K562 (cell line): ENCODE measurements at regions not wholly inside any gene's neighbourhood (a gene's known extent, or its start where the extent isn't known, plus 50 kb on each side); places are given as distances from the start of the nearest gene placed in this dataset.

ENCODE experiments used
- ATAC-seq: fragments of 200-7000 bp; cut with Tn5 transposase; 3 replicates; pipeline ENCODE4 v1.9.1; 2020; ENCODE audit warnings: moderate library complexity
- BruUV-seq: library from RNA; stranded (reverse); fragments of 400-500 nt; replicated peaks from 2 replicates; lab custom pipeline; 2021; lab: Mats Ljungman, UMichigan
- CTCF ChIA-PET: fragments of 300-600 bp; formaldehyde crosslinking; extraction: SDS; loops from one replicate; lab custom pipeline; 2021; ENCODE audit warnings: low intra/inter-chr PET ratio; lab: Yijun Ruan, JAX
- POLR2A ChIA-PET: fragments of 300-600, 350-650 bp; sonication (Branson Sonifier 250); formaldehyde crosslinking; extraction: SDS; loops from one replicate; lab custom pipeline; 2021; ENCODE audit warnings: antibody characterized with exemption, inconsistent platforms; lab: Yijun Ruan, JAX
- DNase-seq, 4 experiments: peaks; one replicate each; pipeline versions ENCODE4 v3.0.0 to v3.0.0-alpha.2; 2011 to 2018; ENCODE audit warnings: low spot score in 3 of 4, mixed read lengths in 3 of 4; ENCODE audit errors: extremely low read depth in 1 of 4
- FAIRE-seq: peaks from 2 replicates; lab custom pipeline; 2011; peaks lifted over from hg19 to GRCh38; lab: Jason Lieb, UNC
- H2AFZ ChIP-seq: 2 replicates; pipeline ENCODE4 v1.6.0; 2011; ENCODE audit warnings: low read depth, low read length, control low read depth, inconsistent platforms
- H3K27ac ChIP-seq: fragments of 200-600 bp; 3 replicates; pipeline ENCODE4 v1.8.0; 2011; ENCODE audit warnings: low read depth, mild to moderate bottlenecking, control low read depth, inconsistent platforms, low read length, moderate library complexity, mixed read lengths; ENCODE audit errors: extremely low read depth
- H3K27me3 ChIP-seq, 2 experiments: fragments of 300-600 bp in 1 of 2; 2 replicates in 1 of 2; 3 replicates in 1 of 2; pipeline versions ENCODE4 v1.6.0 to v1.8.0; 2011; ENCODE audit warnings: inconsistent platforms in 2 of 2, low read length in 2 of 2, mild to moderate bottlenecking in 1 of 2, mixed read lengths in 1 of 2, moderate library complexity in 1 of 2; ENCODE audit not compliant: control insufficient read depth in 2 of 2, insufficient read depth in 2 of 2
- H3K36me3 ChIP-seq: fragments of 300-600 bp; 3 replicates; pipeline ENCODE4 v1.8.0; 2011; ENCODE audit warnings: mild to moderate bottlenecking, low read length, inconsistent platforms; ENCODE audit not compliant: control insufficient read depth, insufficient read depth
- H3K4me1 ChIP-seq, 2 experiments: fragments of 200-600 bp in 1 of 2; replicated peaks in 1 of 2; 2 replicates in 1 of 2; 3 replicates in 1 of 2; pipeline versions ENCODE4 v1.5.1 to v1.8.0; 2011; ENCODE audit warnings: inconsistent platforms in 2 of 2, low read length in 2 of 2, mild to moderate bottlenecking in 1 of 2, mixed read lengths in 1 of 2, moderate library complexity in 1 of 2; ENCODE audit not compliant: control insufficient read depth in 2 of 2, insufficient read depth in 2 of 2
- H3K4me2 ChIP-seq: 2 replicates; pipeline ENCODE4 v1.6.1; 2011; ENCODE audit warnings: low read length, control low read depth, inconsistent platforms, mixed read lengths; ENCODE audit not compliant: insufficient read depth
- H3K4me3 ChIP-seq: fragments of 200-600 bp; sonication (generic), shearing (Covaris generic); 2 replicates; pipeline ENCODE4 v1.5.1; 2016; ENCODE audit warnings: control low read depth, inconsistent platforms
- H3K79me2 ChIP-seq: fragments of 200-600 bp; 3 replicates; pipeline ENCODE4 v1.8.0; 2011; ENCODE audit warnings: low read length, inconsistent platforms; ENCODE audit not compliant: control insufficient read depth, insufficient read depth
- H3K9ac ChIP-seq, 2 experiments: 2 replicates each; pipeline versions ENCODE4 v1.6.0 to v1.6.1; 2011; ENCODE audit warnings: low read depth in 2 of 2, low read length in 2 of 2, control low read depth in 1 of 2, inconsistent platforms in 1 of 2, mild to moderate bottlenecking in 1 of 2, mixed read lengths in 1 of 2; ENCODE audit not compliant: insufficient read depth in 1 of 2
- H3K9me1 ChIP-seq: one replicate; pipeline ENCODE4 v1.6.0; 2011; ENCODE audit warnings: inconsistent platforms, mild to moderate bottlenecking, low read length, moderate library complexity; ENCODE audit not compliant: control insufficient read depth, insufficient read depth
- H3K9me3 ChIP-seq: replicated peaks from 2 replicates; pipeline ENCODE4 v1.5.1; 2011; ENCODE audit warnings: low read depth, low read length, inconsistent platforms; ENCODE audit not compliant: control insufficient read depth, insufficient read depth
- H4K20me1 ChIP-seq: replicated peaks from 2 replicates; pipeline ENCODE4 v1.6.1; 2011; ENCODE audit warnings: low read length, inconsistent platforms, mixed read lengths; ENCODE audit not compliant: control insufficient read depth, insufficient read depth
- HOXB6 ChIP-seq: fragments of 250-450 bp; sonication (Bioruptor Pico); IDR thresholded peaks from 2 replicates; pipeline ENCODE4 v1.5.1; 2022; ENCODE audit warnings: mild to moderate bottlenecking, borderline replicate concordance
- KLF1 ChIP-seq: fragments of 450-650 bp; IDR thresholded peaks from 2 replicates; pipeline ENCODE4 v1.6.1; 2016; ENCODE audit warnings: missing genetic modification characterization, missing compliant biosample characterization
- KLF10 ChIP-seq: fragments of 250-450 bp; sonication (Bioruptor Pico); IDR thresholded peaks from 2 replicates; pipeline ENCODE4 v1.6.1; 2021; ENCODE audit warnings: matching md5 sums
- LCOR ChIP-seq: sonication (generic); formaldehyde crosslinking; IDR thresholded peaks from 2 replicates; pipeline ENCODE4 v1.8.0; 2022; ENCODE audit warnings: mild to moderate bottlenecking, missing genetic modification reagents
- RAD21 ChIP-seq, 2 experiments: fragments of 250-450 bp in 1 of 2; fragments of 450-650 bp in 1 of 2; sonication (Bioruptor Pico) in 1 of 2; formaldehyde crosslinking in 1 of 2; IDR thresholded peaks in 1 of 2; conservative IDR thresholded peaks in 1 of 2; 2 replicates each; pipeline versions ENCODE4 v1.4.0 to v1.8.0; 2020 to 2022; ENCODE audit warnings: mild to moderate bottlenecking in 2 of 2, moderate library complexity in 1 of 2
- RBBP5 ChIP-seq: fragments of 200-600 bp; sonication (generic); IDR thresholded peaks from 2 replicates; pipeline ENCODE4 v1.6.1; 2012; ENCODE audit warnings: borderline replicate concordance, mild to moderate bottlenecking, low read length, control low read depth, inconsistent platforms; ENCODE audit not compliant: insufficient read depth, poor library complexity, severe bottlenecking
- RBM15 ChIP-seq: fragments of 200-400 bp; formaldehyde crosslinking; IDR thresholded peaks from 2 replicates; pipeline ENCODE4 v1.6.1; 2018; ENCODE audit warnings: mild to moderate bottlenecking, low read length, moderate library complexity; ENCODE audit not compliant: insufficient read depth
- RFX1 ChIP-seq: fragments of 450-650 bp; IDR thresholded peaks from 2 replicates; pipeline ENCODE4 v1.6.1; 2016; ENCODE audit warnings: mild to moderate bottlenecking, moderate library complexity
- TRIM24 ChIP-seq, 2 experiments: fragments of 450-650 bp; IDR thresholded peaks; 2 replicates each; pipeline ENCODE4 v1.6.1; 2016
- ZNF263 ChIP-seq: sonication (generic); formaldehyde crosslinking; IDR thresholded peaks from 2 replicates; pipeline ENCODE4 v1.8.0; 2022; ENCODE audit warnings: mild to moderate bottlenecking, missing genetic modification reagents, borderline replicate concordance
- ZNF408 ChIP-seq: fragments of 250-450 bp; sonication (Bioruptor Pico); IDR thresholded peaks from 2 replicates; pipeline ENCODE4 v1.4.0; 2020; ENCODE audit warnings: low read depth, mild to moderate bottlenecking, moderate library complexity
- ZNF444 ChIP-seq: fragments of 250-450 bp; sonication (Bioruptor Pico); IDR thresholded peaks from 2 replicates; pipeline ENCODE4 v1.4.0; 2020; ENCODE audit warnings: mild to moderate bottlenecking, moderate library complexity
- ZNF785 ChIP-seq: fragments of 250-450 bp; sonication (Bioruptor Pico); IDR thresholded peaks from 2 replicates; pipeline ENCODE4 v1.4.0; 2020; ENCODE audit warnings: mild to moderate bottlenecking
- WGBS: fragments of 100-300 bp; shearing (Covaris generic); methylation state at CpG from one replicate; pipeline ENCODE4 v1.1.6; 2016; ENCODE audit warnings: low coverage, mixed read lengths; ENCODE audit not compliant: insufficient coverage; ENCODE audit errors: missing lambda C conversion rate; 5-methylcytosine and 5-hydroxymethylcytosine counted together
- in situ Hi-C: fragments of 300-500 bp; cut with MboI; formaldehyde crosslinking; loops from 4 replicates; pipeline ENCODE4 v1.15.0; 2018; ENCODE audit warnings: inconsistent platforms, mixed read lengths
- intact Hi-C: fragments of 100-400 bp; cut with micrococcal nuclease; formaldehyde crosslinking; loops from 2 replicates; pipeline ENCODE4 v1.14.2; 2022
- TF ChIP-seq, protein P1 (sequence below): sonication (generic); formaldehyde crosslinking; IDR thresholded peaks from 2 replicates; pipeline ENCODE4 v1.8.0; 2023; ENCODE audit warnings: mild to moderate bottlenecking, missing genetic modification reagents
- TF ChIP-seq, protein P2 (sequence below): fragments of 250-450 bp; sonication (Bioruptor Pico); IDR thresholded peaks from 2 replicates; pipeline ENCODE4 v1.5.0; 2021
- TF ChIP-seq, protein P3 (sequence below): IDR thresholded peaks from 2 replicates; pipeline ENCODE4 v1.6.1; 2016; ENCODE audit warnings: missing genetic modification characterization, missing compliant biosample characterization

DNA sequence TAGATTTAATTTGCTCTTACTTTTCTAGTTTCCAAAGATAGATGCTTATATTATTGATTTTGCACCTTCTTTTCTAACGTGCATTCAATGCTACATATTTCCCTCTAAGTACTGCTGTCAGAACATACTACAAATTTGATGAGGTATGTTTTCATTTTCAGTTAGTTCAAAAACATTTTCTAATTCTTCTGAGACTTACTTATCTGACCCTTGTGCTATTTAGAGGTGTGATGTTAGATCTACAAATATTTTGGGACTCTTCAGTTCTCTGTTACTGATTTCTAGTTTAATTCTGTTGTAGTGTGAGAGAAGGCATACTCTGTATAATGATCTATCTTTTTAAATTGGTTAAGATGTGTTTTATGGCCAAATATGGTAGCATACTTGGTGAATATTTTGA is 97.8 kb upstream of the TMEM168 start (continued):
- TF ChIP-seq RAD21 (CRISPR knock-in tag; conservative IDR thresholded peaks at IDR 0.05 in 1 of 2, IDR thresholded peaks at IDR 0.05 in 1 of 2) (no peak), ZNF785 (CRISPR knock-in tag) (no peak), HOXB6 (CRISPR knock-in tag) (no peak), RBBP5 (no peak), KLF10 (CRISPR knock-in tag) (no peak), ZNF263 (CRISPR knock-in tag) (no peak), RBM15 (no peak), ZNF444 (no peak), RFX1 (no peak)

DNA sequence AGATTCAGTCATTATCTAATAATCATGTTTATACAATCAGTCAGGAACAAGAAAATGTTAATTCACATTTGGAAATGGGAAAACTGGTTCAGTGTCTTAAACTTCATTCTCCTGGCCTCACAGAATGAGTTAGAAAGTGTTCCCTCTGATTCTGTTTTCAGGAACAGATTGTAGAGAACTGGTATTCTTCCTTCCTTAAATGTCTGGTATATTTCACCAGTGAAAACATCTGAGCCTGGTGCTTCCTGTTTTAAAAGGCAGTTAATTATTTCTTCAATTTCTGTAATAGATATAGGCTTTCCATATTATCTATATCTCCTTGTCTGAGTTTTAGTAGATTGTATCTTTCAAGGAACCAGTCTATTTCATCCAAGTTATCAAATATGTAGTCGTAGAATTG is 97.1 kb upstream of the TMEM168 start:
- no peaks in the 10 kb centered on the region; a peak in 1 of 5 replicates for H3K4me1 ChIP-seq
- no peaks in the 10 kb centered on the region for H3K9me3 ChIP-seq
- no peaks in the 10 kb centered on the region for H4K20me1 ChIP-seq
- TF ChIP-seq LCOR (no peak), ZNF408 (no peak), TRIM24 (IDR thresholded peaks at IDR 0.05) (no peak), RBBP5 (no peak), KLF1 (tag) (no peak), ZNF785 (CRISPR knock-in tag) (no peak)
- TF ChIP-seq, protein P1, sequence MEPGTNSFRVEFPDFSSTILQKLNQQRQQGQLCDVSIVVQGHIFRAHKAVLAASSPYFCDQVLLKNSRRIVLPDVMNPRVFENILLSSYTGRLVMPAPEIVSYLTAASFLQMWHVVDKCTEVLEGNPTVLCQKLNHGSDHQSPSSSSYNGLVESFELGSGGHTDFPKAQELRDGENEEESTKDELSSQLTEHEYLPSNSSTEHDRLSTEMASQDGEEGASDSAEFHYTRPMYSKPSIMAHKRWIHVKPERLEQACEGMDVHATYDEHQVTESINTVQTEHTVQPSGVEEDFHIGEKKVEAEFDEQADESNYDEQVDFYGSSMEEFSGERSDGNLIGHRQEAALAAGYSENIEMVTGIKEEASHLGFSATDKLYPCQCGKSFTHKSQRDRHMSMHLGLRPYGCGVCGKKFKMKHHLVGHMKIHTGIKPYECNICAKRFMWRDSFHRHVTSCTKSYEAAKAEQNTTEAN (CRISPR knock-in tag): no peak
- TF ChIP-seq, protein P2, sequence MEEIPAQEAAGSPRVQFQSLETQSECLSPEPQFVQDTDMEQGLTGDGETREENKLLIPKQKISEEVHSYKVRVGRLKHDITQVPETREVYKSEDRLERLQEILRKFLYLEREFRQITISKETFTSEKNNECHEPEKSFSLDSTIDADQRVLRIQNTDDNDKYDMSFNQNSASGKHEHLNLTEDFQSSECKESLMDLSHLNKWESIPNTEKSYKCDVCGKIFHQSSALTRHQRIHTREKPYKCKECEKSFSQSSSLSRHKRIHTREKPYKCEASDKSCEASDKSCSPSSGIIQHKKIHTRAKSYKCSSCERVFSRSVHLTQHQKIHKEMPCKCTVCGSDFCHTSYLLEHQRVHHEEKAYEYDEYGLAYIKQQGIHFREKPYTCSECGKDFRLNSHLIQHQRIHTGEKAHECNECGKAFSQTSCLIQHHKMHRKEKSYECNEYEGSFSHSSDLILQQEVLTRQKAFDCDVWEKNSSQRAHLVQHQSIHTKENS: no peak
- TF ChIP-seq, protein P3, sequence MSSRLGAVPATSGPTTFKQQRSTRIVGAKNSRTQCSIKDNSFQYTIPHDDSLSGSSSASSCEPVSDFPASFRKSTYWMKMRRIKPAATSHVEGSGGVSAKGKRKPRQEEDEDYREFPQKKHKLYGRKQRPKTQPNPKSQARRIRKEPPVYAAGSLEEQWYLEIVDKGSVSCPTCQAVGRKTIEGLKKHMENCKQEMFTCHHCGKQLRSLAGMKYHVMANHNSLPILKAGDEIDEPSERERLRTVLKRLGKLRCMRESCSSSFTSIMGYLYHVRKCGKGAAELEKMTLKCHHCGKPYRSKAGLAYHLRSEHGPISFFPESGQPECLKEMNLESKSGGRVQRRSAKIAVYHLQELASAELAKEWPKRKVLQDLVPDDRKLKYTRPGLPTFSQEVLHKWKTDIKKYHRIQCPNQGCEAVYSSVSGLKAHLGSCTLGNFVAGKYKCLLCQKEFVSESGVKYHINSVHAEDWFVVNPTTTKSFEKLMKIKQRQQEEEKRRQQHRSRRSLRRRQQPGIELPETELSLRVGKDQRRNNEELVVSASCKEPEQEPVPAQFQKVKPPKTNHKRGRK: no peak
- no peaks in the 10 kb centered on the region for H3K36me3 ChIP-seq
- H3K4me2 ChIP-seq: no peak overlapping the region
- ATAC-seq: no peak
- H3K27ac ChIP-seq: no peak overlapping the region
- CTCF ChIA-PET: no interaction called here
- intact Hi-C loops (no loop called here), in situ Hi-C loops (loop anchor here (25.0 kb wide), 1 partner anchor 1125 kb away; no protein-coding TSS in a partner anchor)
- no TSS peak for BruUV-seq
- H3K79me2 ChIP-seq: no peaks in the 10 kb centered on the region
- no peak for FAIRE-seq
- no peak for DNase-seq
- H3K27me3 ChIP-seq: no peaks in the 10 kb centered on the region
- no peaks in the 10 kb centered on the region for H3K9me1 ChIP-seq
- H3K9ac ChIP-seq: no peak overlapping the region
- H2AFZ ChIP-seq: no peak overlapping the region
- 24% methylated on average over 1 of the region's 1 CpG for WGBS
- H3K4me3 ChIP-seq: no peak overlapping the region
- POLR2A ChIA-PET: no interaction called here
